Mesendoderm (in vitro differentiated cells): ENCODE measurements at regions not wholly inside any gene's neighbourhood (a gene's known extent, or its start where the extent isn't known, plus 50 kb on each side); places are given as distances from the start of the nearest gene placed in this dataset.

Experiments
- DNase-seq: peaks from one replicate; pipeline ENCODE4 v3.0.0; 2013
- H2AK5ac ChIP-seq: 2 replicates; pipeline ENCODE4 v1.6.1; 2013; ENCODE audit warnings: low read length, inconsistent platforms
- H2BK120ac ChIP-seq: 2 replicates; pipeline ENCODE4 v1.6.1; 2013; ENCODE audit warnings: low read depth, mild to moderate bottlenecking, low read length, moderate library complexity, mixed read lengths
- H2BK15ac ChIP-seq: replicated peaks from 2 replicates; pipeline ENCODE4 v1.6.1; 2013; ENCODE audit warnings: low read depth, mild to moderate bottlenecking, moderate library complexity
- H2BK5ac ChIP-seq: 2 replicates; pipeline ENCODE4 v1.6.1; 2013; ENCODE audit warnings: low read length, inconsistent platforms
- H3K18ac ChIP-seq: 2 replicates; pipeline ENCODE4 v1.6.1; 2013; ENCODE audit warnings: mild to moderate bottlenecking, low read length, mixed read lengths
- H3K23ac ChIP-seq: one replicate; pipeline ENCODE4 v1.6.1; 2013; ENCODE audit warnings: low read length
- H3K27ac ChIP-seq: 2 replicates; pipeline ENCODE4 v1.5.1; 2013; ENCODE audit warnings: low read depth, mild to moderate bottlenecking, inconsistent platforms, low read length, moderate library complexity
- H3K27me3 ChIP-seq: 2 replicates; pipeline ENCODE4 v1.6.1; 2013; ENCODE audit warnings: low read length, control low read depth, mild to moderate bottlenecking, inconsistent platforms; ENCODE audit not compliant: insufficient read depth, poor library complexity
- H3K36me3 ChIP-seq: 2 replicates; pipeline ENCODE4 v1.6.1; 2013; ENCODE audit warnings: low read length, inconsistent platforms; ENCODE audit not compliant: control insufficient read depth, insufficient read depth
- H3K4ac ChIP-seq: one replicate; pipeline ENCODE4 v1.6.1; 2013; ENCODE audit warnings: low read depth, mild to moderate bottlenecking, low read length, moderate library complexity
- H3K4me1 ChIP-seq: 2 replicates; pipeline ENCODE4 v1.6.1; 2013; ENCODE audit warnings: low read depth, low read length, inconsistent platforms; ENCODE audit not compliant: control insufficient read depth
- H3K4me2 ChIP-seq: 2 replicates; pipeline ENCODE4 v1.6.1; 2013; ENCODE audit warnings: low read length
- H3K4me3 ChIP-seq: 2 replicates; pipeline ENCODE4 v1.5.1; 2013; ENCODE audit warnings: mild to moderate bottlenecking, low read length
- H3K56ac ChIP-seq: one replicate; pipeline ENCODE4 v1.6.1; 2013; ENCODE audit warnings: low read length
- H3K79me1 ChIP-seq: 2 replicates; pipeline ENCODE4 v1.6.1; 2013; ENCODE audit warnings: low read length, inconsistent platforms
- H3K79me2 ChIP-seq: 2 replicates; pipeline ENCODE4 v1.6.1; 2013; ENCODE audit warnings: mild to moderate bottlenecking, low read length; ENCODE audit not compliant: control insufficient read depth, insufficient read depth
- H3K9ac ChIP-seq: 2 replicates; pipeline ENCODE4 v1.6.1; 2013; ENCODE audit warnings: low read length, inconsistent platforms
- H4K5ac ChIP-seq: one replicate; pipeline ENCODE4 v1.6.1; 2013; ENCODE audit warnings: low read length
- H4K8ac ChIP-seq: one replicate; pipeline ENCODE4 v1.6.1; 2013; ENCODE audit warnings: low read depth, mild to moderate bottlenecking, control low read depth, low read length, moderate library complexity
- WGBS: extraction: QIAGEN DNeasy Blood & Tissue Kit; methylation state at CpG from one replicate; pipeline ENCODE4 v1.1.7; 2013; ENCODE audit warnings: low lambda C conversion rate, missing lambda C conversion rate; ENCODE audit not compliant: insufficient coverage; ENCODE audit errors: extremely low coverage; 5-methylcytosine and 5-hydroxymethylcytosine counted together

- Histone ChIP-seq H3K23ac (no peak overlapping the region), H3K27ac (no peak overlapping the region)
Measured at GRCh38 chr5:160966921-160967320, 114.9 kb upstream of the ATP10B start.

GRCh38 chr5:160961761-160962160 is 109.8 kb upstream of the ATP10B start:
- H3K4ac ChIP-seq, result no peak overlapping the region
- no peak for DNase-seq
- H3K36me3 ChIP-seq, result no peaks in the 10 kb centered on the region
- H3K27ac ChIP-seq, result no peak overlapping the region
- H2AK5ac ChIP-seq, result no peak overlapping the region
- no peak overlapping the region for H3K18ac ChIP-seq
- no peaks in the 10 kb centered on the region for H3K79me2 ChIP-seq
- WGBS, result no CpG with 5 or more reads among the region's 2 CpGs
- H2BK15ac ChIP-seq, result no peak overlapping the region
- H4K5ac ChIP-seq, result no peak overlapping the region
- no peak overlapping the region for H3K4me2 ChIP-seq
- H3K56ac ChIP-seq, result no peak overlapping the region
- H2BK120ac ChIP-seq, result no peak overlapping the region
- H2BK5ac ChIP-seq, result no peak overlapping the region
- H3K27me3 ChIP-seq, result peaks cover 2% of the 10 kb centered on the region
- no peak overlapping the region for H3K23ac ChIP-seq
- H4K8ac ChIP-seq, result no peak overlapping the region
- no peaks in the 10 kb centered on the region for H3K4me1 ChIP-seq
- H3K4me3 ChIP-seq, result no peak overlapping the region
- H3K79me1 ChIP-seq, result no peaks in the 10 kb centered on the region
- no peak overlapping the region for H3K9ac ChIP-seq

More at GRCh38 chr5:160966921-160967320, 114.9 kb upstream of the ATP10B start:
- DNase-seq, result no peak
- Histone ChIP-seq H3K27me3 (no peaks in the 10 kb centered on the region), H3K9ac (no peak overlapping the region), H3K4ac (no peak overlapping the region), H3K18ac (no peak overlapping the region), H2BK5ac (no peak overlapping the region), H2AK5ac (no peak overlapping the region), H3K56ac (no peak overlapping the region), H3K79me2 (no peaks in the 10 kb centered on the region), H3K4me2 (no peak overlapping the region), H4K5ac (no peak overlapping the region), H3K79me1 (no peaks in the 10 kb centered on the region), H2BK120ac (no peak overlapping the region), H4K8ac (no peak overlapping the region), H3K4me1 (no peaks in the 10 kb centered on the region), H3K36me3 (no peaks in the 10 kb centered on the region), H3K4me3 (no peak overlapping the region), H2BK15ac (no peak overlapping the region)
- 100% methylated on average over 2 of the region's 2 CpGs for WGBS

- Histone ChIP-seq H3K27me3 (peaks cover 2% of the 10 kb centered on the region), H2BK5ac (no peak overlapping the region), H2AK5ac (no peak overlapping the region), H3K56ac (no peak overlapping the region), H3K79me1 (no peaks in the 10 kb centered on the region), H2BK120ac (no peak overlapping the region), H3K23ac (no peak overlapping the region), H3K27ac (no peak overlapping the region), H3K4me1 (no peaks in the 10 kb centered on the region), H3K36me3 (no peaks in the 10 kb centered on the region), H3K79me2 (no peaks in the 10 kb centered on the region), H3K4me2 (no peak overlapping the region), H4K8ac (no peak overlapping the region), H3K4ac (no peak overlapping the region), H2BK15ac (no peak overlapping the region), H3K18ac (no peak overlapping the region), H4K5ac (no peak overlapping the region), H3K4me3 (no peak overlapping the region), H3K9ac (no peak overlapping the region)
- no peak for DNase-seq
- no CpG with 5 or more reads among the region's 1 CpG for WGBS
Measured at GRCh38 chr5:160961038-160961437, 109.0 kb upstream of the ATP10B start.

- no peak overlapping the region for H2BK120ac ChIP-seq
- no peak overlapping the region for H3K4me3 ChIP-seq
- no peaks in the 10 kb centered on the region for H3K79me2 ChIP-seq
- H3K9ac ChIP-seq, result no peak overlapping the region
- no peak overlapping the region for H2BK15ac ChIP-seq
- H4K5ac ChIP-seq, result no peak overlapping the region
- no peak overlapping the region for H4K8ac ChIP-seq
- H3K4me1 ChIP-seq, result no peaks in the 10 kb centered on the region
- H3K27ac ChIP-seq, result no peak overlapping the region
- peaks cover 2% of the 10 kb centered on the region for H3K27me3 ChIP-seq
- no peaks in the 10 kb centered on the region for H3K36me3 ChIP-seq
- H3K18ac ChIP-seq, result no peak overlapping the region
- DNase-seq, result no peak
- H3K23ac ChIP-seq, result no peak overlapping the region
- H3K4ac ChIP-seq, result no peak overlapping the region
- H3K4me2 ChIP-seq, result no peak overlapping the region
- no peaks in the 10 kb centered on the region for H3K79me1 ChIP-seq
- WGBS, result no CpG with 5 or more reads among the region's 2 CpGs
- H2BK5ac ChIP-seq, result no peak overlapping the region
- H3K56ac ChIP-seq, result no peak overlapping the region
- no peak overlapping the region for H2AK5ac ChIP-seq
Measured at GRCh38 chr5:160960592-160960991, 108.6 kb upstream of the ATP10B start.

GRCh38 chr5:160959804-160960203 is 107.8 kb upstream of the ATP10B start:
- H3K27me3 ChIP-seq, result peaks cover 2% of the 10 kb centered on the region
- no peaks in the 10 kb centered on the region for H3K4me1 ChIP-seq
- no peaks in the 10 kb centered on the region for H3K79me2 ChIP-seq
- H3K27ac ChIP-seq, result no peak overlapping the region
- no peak overlapping the region for H3K4me3 ChIP-seq
- H3K4ac ChIP-seq, result no peak overlapping the region
- no peak overlapping the region for H3K4me2 ChIP-seq
- no peak overlapping the region for H2BK120ac ChIP-seq
- WGBS, result no CpG with 5 or more reads among the region's 2 CpGs
- H2BK15ac ChIP-seq, result no peak overlapping the region
- no peak overlapping the region for H4K8ac ChIP-seq
- no peak for DNase-seq
- no peak overlapping the region for H3K56ac ChIP-seq
- no peak overlapping the region for H2AK5ac ChIP-seq
- H2BK5ac ChIP-seq, result no peak overlapping the region
- no peak overlapping the region for H3K23ac ChIP-seq
- no peak overlapping the region for H3K18ac ChIP-seq
- no peaks in the 10 kb centered on the region for H3K79me1 ChIP-seq
- no peak overlapping the region for H4K5ac ChIP-seq
- H3K9ac ChIP-seq, result no peak overlapping the region
- H3K36me3 ChIP-seq, result no peaks in the 10 kb centered on the region

GRCh38 chr5:160957312-160957861 is 105.4 kb upstream of the ATP10B start:
- Histone ChIP-seq H3K56ac (no peak overlapping the region), H3K18ac (no peak overlapping the region), H4K8ac (no peak overlapping the region), H3K4ac (no peak overlapping the region), H3K4me1 (no peaks in the 10 kb centered on the region), H2BK15ac (no peak overlapping the region), H3K79me1 (no peaks in the 10 kb centered on the region), H4K5ac (no peak overlapping the region), H3K23ac (no peak overlapping the region), H3K4me2 (no peak overlapping the region), H3K36me3 (no peaks in the 10 kb centered on the region), H3K27ac (no peak overlapping the region), H3K79me2 (no peaks in the 10 kb centered on the region), H3K27me3 (peaks cover 2% of the 10 kb centered on the region), H2BK5ac (no peak overlapping the region), H3K9ac (no peak overlapping the region), H2BK120ac (no peak overlapping the region), H2AK5ac (no peak overlapping the region), H3K4me3 (no peak overlapping the region)
- no CpG with 5 or more reads among the region's 1 CpG for WGBS
- DNase-seq, result no peak
